8988T (cell line): ENCODE measurements at regions not wholly inside any gene's neighbourhood (a gene's known extent, or its start where the extent isn't known, plus 50 kb on each side); places are given as distances from the start of the nearest gene placed in this dataset.

ENCODE experiments used
- DNase-seq: peaks from one replicate; pipeline ENCODE4 v3.0.0; 2011

DNA sequence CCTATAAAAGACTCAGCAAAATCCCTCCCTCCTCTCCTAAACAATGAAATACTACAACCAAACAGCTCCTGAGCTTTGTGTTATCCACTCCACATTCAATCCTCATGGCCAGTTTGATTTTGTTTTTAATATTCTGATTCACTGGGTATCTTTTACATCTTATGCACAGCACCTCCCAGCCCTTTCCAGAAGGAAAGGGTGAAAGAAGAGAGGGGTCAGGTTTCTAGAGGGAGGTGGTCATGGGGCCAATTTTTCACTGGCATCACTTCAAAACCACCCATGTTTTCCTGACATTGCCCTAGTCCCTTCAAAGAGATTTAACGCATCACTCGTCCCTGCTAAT lies 315.6 kb downstream of the LPIN1 start:
- DNase-seq: no peak

DNA sequence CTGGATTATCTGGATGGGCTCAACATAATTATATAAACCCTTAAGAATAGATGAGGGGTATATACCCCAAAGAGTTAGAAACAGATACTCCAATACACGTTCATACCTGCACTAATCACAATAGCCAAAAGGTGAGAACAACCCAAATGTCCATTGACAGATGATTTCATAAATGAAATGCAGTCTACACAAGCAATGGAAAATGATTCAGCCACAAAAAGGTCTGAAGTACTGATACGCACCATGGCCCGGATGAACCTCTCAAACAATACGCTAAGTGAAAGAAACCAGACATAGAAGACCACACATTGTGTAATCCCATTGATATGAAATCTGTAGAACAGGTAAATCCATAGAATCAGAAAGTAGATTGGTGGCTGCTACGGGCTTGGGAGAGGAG lies 316.8 kb downstream of the LPIN1 start:
- DNase-seq: no peak

DNA sequence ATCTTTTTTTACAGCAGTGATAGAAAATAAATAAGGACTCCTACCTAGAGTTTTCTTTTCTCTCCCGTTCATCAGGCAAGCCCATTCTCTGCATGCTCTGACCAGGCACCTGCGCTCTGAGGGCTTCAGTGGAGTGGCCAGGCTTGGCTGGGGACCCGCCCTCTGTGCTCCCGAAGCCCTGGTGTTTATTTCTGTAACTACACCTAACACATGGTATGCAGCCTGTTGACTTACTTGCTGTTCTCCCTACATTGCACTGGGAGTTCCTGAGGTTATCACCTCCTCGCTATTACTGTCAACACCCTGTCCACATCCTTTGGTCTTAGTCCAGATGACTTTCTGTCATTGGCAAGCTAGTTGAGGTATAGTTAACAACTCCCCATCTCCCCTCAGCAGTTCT lies 317.7 kb downstream of the LPIN1 start:
- no peak for DNase-seq

DNA sequence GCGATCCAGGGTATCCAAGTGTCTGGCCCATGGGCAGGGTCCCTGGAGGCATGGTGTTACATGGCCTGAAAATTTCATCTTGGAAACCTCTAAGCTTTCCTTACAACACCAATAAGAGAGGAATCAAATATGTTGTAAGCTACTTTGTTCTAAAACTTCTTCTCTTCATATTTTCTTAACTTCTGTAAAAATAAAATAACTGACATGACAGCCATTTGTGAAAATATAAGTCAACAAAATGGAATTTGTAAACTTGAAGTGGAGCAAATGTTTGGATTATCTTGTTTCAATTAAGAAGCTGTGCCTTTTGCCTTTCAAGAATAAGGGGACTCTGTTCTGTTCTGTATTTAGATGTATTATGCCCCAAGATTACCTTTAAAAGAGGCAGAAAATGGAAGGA lies 319.7 kb downstream of the LPIN1 start:
- DNase-seq: no peak

DNA sequence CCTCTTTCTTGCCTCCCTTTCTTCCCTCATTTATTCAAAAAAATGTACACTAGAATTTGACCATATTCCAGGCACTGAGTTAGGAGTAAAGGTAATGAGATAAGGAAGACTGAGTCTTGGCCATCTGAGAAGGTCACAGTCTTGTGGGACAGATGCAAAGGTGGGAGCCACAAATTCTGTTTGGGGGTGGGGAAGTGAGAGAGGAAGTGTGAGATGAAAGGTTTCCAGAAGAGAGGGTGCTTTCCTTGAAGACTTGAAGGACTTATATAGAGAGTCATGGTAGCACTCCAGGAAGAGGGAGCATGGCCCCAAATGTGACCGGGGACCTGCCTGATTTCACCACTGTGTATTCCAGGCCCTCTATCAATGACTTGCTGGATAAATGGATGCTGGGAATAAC lies 320.6 kb downstream of the LPIN1 start:
- DNase-seq: no peak

DNA sequence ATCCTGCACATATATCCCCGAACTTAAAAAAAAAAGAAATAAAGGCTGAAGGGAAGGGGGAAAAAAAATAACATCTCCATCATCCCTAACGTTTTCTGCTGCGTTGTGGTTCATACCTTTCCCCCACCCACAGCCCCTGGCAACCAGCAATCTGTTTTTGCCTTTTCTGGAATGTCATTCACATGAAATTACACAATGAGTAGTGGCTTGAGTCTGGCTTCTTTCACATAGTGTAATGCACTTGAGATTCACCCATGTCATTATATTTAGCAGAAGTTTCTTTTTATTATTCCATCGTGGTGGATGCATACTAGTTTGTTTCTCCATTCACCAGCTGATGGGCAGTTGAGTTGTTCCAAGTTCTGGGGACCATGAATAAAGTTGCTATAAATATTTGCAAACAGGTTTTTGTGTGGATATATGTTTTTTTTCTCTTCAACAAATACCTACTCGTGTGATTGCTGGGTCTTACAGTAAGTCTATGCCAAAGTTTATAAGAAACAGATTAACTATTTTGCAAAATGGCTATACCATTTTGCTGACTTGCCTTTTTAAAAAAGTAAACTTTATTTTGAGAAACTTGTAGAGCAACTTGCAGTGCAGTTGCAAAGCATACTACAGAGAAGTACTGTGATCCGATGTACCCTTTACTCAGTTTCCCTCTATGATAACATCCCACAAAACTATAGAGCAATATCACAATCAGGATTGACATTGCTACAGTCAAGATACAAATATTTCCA lies 322.5 kb downstream of the LPIN1 start:
- DNase-seq: no peak

DNA sequence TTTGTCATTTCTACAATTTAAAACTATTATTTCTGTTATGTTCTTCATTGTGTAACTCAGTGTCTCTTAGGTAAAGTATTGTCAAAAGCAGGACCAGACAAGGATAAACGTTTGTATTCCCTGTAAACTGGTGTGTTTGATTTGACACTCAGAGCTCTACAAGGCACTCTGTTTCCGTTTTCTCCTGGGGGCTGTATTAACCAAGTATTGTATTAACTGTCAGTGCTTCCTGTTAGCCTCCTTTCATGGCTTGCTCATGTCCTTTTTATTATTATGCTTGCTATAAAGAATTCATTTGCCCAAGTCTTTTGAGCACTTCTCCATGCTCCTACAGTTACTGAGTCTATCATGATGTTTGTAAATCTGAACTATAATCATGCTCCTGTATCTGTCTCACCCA lies 323.7 kb downstream of the LPIN1 start:
- no peak for DNase-seq

DNA sequence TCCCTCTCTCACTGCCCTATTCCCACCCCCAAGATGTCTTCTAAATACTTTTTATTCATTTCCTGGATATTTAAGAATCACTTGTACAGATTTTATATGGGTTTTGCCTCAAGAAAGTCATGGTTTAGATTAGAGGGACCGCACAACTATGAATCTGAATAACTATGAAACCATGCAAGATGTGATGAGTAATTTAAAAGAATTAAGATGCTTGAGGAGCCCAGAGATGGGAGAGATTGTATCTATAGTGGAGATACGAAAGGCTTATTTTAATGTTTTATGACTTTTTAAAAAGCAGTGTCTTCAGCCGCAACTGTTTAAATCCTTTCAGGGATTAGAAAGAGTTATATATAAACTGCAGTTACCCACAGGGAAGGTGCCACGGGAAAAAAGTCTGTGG lies 324.1 kb downstream of the LPIN1 start:
- no peak for DNase-seq

DNA sequence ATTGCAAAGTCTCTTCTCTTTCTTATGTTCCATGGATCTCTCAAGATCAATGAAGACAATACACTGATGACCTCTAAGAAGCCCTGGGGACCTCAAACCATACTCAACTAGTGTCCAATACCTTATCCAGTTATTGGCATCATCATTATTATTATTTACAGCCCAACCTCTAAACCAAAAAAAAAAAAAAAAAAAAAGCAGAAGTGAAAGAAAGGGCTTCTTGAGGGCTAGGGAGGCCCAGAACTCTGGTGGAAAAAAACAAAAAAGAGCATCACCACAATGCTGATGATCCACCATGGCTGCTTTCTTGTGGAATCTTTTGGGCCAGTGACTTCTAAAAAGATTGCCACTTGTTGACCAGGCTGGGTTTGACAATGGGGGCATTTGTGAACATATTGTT lies 324.9 kb downstream of the LPIN1 start:
- no peak for DNase-seq

DNA sequence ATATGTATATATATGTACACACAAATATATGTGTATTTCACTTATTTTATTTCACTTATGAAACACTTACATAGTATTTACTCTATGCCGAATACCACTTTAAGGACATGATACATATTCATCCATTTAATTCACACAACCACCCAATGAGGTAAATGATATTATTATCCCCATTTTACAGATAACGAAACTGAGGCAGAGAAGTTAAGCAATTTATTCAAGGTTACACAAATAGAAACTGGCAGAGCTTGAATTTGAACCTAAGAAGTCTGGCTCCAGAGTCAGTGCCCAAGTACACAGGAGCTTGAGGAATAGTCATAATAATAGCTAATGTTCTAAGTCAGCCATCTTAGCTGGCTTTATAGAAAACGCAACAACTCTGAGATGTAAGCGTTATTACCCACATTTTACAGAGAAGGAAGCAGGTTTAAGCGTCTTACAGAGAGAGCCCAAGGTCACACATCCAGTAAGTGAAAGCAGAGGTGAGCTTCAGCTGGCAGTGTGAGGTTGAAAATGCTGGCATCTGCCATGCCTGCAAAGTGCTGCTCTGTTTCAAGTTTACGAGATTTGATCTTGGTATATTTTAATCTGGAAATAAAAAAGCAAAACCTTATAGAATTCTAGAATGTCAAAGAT lies 326.9 kb downstream of the LPIN1 start:
- DNase-seq: no peak

DNA sequence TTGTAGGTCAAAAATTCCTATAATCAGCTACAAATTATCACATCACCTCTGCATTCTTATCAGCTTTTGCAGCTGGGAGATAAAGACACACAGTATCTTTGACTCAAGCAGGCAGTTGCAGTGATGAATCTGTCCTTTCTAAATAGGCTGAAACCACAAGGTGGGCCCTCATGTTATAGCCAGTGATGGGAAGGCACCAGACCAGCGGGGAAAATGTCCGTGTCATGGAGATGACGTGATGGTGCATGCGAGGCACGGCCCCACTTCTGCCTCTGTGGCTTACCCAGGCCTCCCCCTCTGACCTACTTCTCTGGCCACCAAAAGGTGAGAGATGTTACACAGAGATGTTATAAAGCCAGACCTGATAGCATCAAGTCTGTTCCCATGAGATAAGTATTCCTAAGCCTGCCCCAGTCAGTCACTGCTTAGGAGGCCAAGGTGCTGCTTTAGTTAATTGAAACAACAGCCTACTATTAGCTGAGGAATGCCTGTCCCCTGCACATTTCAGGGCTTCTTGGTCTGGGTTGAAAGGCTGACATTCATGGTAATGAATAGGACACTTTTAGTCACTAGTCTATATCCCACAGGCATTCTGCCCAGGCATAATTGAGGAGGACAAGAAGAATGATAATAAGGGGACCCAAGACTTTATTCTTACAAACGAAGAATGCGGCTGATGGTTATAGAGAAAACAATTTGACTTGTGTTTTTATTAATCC lies 327.9 kb downstream of the LPIN1 start:
- no peak for DNase-seq

DNA sequence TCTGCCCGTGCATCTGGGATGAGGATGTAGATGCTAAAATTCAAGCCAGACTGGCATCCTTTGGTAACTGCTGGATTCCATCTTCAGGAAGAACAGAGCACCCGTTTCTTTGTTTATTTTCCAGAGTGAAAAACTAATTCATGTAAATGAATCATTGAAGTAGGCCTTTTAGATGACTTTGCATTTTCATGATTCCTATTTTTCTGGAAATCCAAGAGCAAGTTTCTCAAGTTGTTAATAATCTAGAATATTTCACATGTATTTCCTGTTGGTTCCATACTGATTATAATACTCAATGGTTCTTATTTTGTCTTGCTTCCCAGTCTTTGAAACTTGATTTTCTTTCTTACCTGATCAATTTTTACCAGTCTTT lies 328.4 kb downstream of the LPIN1 start:
- DNase-seq: no peak

DNA sequence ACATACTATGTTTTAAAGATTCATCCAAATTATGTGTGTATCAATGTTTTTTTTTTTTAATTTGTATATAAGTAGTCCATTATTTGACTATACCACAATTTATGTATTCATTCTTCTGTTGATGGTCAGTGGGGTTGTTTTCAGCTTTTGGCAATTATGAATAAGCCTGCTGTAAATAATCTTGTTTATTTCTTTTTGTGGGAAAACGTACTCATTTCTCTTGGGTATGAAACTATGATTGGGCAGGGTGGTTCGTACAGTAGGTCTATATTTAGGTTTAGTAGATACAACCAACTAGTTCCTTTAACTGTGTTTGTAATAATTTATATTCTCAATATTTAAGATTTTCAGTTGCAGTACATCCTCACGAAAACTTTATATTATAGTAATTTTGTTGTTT lies 329.2 kb downstream of the LPIN1 start:
- DNase-seq: no peak

DNA sequence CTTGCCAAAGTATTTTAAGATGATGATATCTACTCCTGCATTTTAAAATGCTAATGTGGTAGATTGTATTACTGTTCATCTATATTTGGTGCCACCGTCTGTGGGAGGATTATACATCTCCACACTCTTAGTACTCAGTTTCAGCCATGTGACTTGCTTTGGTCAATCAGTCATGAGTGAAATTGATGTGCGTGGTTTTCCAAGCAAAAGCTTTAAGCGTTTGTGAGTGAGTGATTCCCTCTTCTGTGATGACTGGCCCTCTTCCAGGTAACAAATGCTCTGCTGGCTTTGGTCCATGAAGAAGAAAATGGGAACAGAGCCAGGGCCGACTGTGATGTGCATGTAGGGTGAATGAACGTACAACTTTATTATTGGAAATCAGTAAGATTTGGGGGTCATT lies 330.4 kb downstream of the LPIN1 start:
- no peak for DNase-seq

DNA sequence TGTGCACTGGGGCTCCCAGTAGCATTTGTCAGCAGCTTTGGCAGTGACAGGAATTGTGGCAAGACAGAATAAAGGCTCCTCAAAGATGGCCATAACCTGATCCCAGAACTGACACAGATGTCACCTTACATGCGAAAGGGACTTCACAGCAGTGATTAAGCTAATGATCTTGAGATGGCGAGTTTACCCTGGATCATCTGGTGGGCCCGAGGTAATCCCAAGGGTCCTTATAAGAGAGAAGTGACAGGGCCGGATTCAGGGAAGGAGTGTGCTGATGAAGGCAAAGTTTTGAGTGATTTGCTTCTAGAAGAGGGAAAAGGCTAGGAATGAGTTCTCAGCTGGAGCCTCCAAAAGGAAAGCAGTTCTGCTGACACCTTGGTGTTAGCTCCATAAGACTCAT lies 333.9 kb downstream of the LPIN1 start:
- no peak for DNase-seq

DNA sequence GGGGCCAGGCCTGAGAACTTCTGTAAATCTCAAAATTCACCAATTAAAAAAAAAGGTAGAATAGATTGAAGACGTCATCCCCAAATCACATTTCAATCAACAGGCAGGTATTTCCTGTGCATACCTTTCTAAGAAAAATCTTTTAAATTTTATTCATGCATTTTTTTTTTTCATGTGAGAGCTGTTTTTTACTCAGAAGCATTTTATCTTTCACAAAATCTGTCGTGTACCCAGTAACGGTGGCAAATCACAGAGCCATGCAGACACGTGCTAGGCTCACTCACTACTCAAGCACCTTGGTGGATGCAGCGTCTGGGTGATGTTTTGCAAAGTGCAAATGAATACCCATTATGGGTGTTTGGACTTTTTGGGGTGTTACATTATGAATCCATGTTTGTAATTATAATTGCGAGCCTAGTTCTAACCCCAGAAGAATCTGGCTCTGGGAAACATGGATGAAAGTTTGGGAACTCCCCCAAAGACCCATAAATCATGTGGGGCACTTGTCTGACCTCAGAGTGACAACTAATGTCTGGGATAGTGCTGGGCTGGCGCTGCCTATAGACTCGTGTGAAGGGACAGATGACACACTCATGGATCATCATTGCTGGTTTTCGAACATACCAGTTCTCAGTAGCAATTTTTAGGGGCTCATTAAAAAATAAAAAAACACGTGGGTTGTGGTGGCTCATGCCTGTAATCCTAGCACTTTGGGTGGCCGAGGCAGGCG lies 335.2 kb downstream of the LPIN1 start:
- DNase-seq: no peak

DNA sequence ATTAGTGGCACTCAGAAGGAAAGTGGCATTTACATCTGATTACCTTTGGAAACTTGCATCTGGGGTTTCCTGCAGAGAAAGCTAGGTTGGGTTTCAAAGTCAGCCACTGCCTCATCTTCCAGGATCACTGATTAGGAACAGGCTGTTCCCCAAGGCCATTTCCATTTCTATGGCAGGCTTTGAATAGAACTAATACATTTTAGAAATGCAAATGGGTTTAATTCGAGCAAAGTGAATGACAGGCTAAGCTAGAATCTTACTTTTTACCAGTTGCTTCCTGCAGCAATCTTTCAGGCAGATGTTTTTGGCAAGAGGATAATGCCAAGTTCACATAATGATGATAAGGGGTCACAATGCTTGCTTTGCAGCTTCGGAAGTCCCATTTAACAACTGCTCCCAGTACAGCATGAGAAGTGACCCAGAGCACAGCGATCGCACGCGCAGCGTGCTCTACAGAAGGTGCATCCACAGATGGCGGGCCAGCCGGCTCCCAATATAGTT lies 336.7 kb downstream of the LPIN1 start:
- DNase-seq: no peak

DNA sequence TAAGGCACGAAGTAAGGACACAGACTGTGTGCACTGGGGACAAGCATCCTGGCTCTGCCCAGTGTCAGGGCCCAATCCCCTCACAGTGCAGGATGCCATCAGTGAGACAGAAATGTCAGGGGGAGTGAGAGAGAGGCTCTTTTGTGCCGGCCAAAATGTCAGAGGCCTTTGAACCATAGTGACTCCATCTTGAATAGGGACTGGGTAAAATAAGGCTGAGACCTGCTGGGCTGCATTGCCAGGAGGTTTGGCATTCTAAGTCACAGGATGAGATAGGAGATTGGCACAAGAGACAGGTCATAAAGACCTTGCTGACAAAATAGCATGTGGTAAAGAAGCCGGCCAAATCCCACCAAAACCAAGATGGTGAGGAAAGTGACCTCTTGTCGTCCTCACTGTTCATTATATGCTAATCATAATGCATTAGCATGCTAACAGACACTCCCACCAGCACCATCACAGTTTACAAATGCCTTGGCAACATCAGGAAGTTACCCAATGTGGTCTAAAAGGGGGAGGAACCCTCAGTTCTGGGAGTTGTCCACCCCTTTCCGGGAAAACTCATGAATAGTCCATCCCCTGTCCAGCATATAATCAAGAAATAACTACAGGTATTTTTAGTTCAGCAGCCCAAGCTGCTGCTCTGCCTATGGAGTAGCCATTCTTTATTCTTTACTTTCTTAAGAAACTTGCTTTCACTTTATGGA lies 337.4 kb downstream of the LPIN1 start:
- DNase-seq: no peak

DNA sequence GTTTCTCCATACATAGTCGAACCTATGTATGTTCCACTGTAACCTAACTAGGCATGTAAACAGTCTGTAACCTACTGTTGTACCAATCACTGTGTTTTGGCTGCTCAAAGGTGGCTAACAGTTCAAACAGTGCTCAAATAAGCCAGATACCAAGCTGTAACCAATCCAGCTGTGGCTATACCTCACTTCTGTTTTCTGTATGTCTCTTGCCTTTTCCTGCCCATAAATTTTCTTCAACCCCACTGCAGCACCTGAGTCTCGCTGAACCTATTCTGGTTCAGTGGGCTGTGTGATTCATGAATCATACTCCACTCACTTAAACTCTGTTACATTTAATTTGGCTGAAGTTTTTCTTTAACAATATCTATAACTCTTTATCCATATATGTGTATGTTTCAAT lies 340.7 kb downstream of the LPIN1 start:
- DNase-seq: no peak

DNA sequence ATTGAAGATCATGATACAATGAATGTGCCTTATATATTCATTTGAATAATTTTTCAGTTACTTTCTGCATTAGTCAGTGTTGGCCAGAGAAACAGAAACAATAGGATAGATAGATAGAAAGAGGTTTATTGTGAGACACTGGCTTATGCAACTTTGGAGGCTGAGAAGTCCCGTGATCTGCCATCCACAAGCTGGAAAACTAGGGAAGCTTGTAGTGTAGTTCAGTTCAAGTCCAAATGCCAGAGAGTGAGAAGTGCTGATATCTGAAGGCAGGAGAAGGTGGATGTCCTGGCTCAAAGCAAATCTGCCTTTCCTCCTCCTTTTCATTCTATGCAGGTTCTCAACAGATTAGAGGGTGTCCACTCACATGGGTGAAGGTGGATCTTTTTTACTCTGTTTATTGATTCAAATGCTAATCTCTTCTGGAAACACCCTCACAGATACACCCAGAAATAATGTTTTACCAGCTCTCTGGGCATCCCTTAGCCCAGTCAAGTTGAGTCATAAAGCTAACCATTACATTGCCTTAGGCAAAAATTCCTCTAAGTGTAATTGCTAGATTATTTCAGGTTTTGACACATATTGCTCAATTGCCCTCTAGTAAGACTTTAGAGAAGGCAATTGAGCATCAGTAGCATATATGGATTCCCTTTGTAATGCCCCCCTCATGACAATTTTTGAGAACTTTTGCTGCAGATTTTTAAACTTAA lies 341.4 kb downstream of the LPIN1 start:
- DNase-seq: no peak

DNA sequence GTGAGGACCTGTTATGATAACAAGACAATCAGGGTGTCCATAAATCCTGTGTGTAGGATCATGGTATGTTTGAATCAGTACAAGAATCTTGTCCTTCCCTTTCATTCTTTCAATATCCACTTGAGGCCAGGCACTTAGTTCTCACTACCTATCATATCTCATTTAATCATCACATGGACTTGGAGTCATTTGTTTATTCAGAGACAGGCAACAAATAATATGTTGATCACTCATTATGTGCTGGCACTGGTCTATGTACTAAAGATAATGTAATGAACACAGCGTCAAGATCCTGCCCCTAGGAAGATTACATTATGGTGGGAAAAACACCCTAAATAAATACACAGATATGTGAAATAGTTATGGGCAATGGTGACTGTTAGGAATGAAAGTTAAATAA lies 342.6 kb downstream of the LPIN1 start:
- no peak for DNase-seq

DNA sequence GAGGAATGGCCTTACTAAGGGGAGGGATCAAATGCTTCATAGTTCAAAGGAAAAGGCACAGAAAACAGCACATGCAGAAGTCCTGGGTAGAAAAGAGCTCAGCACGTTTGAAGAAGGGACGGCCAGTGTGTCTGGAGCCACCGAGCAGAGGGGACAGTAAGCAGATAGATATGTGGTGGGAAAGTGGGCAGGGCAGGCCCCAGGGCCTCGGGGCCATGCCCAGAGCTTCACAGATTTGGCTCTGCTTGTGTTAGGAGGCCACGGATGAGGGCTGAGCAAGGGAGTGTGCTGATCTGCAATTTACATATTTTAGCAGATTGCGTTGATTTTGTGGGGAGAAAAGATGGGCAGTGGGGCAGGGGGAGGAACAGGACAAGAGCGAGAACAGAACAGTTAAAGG lies 343.1 kb downstream of the LPIN1 start:
- no peak for DNase-seq
